ENCODE measurements at regions not wholly inside any gene's neighbourhood (a gene's known extent, or its start where the extent isn't known, plus 50 kb on each side); places are given as distances from the start of the nearest gene placed in this dataset.

- H3K36me3 Mint-ChIP-seq (ENCODE audit: low read depth, unreplicated experiment) = no peaks in the 10 kb centered on the region
- FAIRE-seq = no peak
- Histone ChIP-seq H3K4me1 (ENCODE audit: insufficient read depth, low read length) (no peaks in the 10 kb centered on the region), H3K27me3 (ENCODE audit: insufficient read depth, low read length) (no peaks in the 10 kb centered on the region), H3K79me2 (ENCODE audit: insufficient read depth, low read length) (no peaks in the 10 kb centered on the region), H3K4me3 (ENCODE audit: insufficient read depth, low read depth, low read length) (no peak overlapping the region), H3K4me2 (ENCODE audit: low read length) (no peak overlapping the region), H4K20me1 (ENCODE audit: insufficient read depth, low read length) (no peaks in the 10 kb centered on the region), H2AFZ (ENCODE audit: low read depth, low read length) (no peak overlapping the region), H3K36me3 (ENCODE audit: insufficient read depth, low read length) (no peaks in the 10 kb centered on the region), H3K9me3 (ENCODE audit: insufficient read depth, low read depth, low read length) (no peaks in the 10 kb centered on the region), H3K9ac (ENCODE audit: low read length) (no peak overlapping the region), H3K27ac (ENCODE audit: low read depth, low read length) (no peak overlapping the region)
- H3K9me3 Mint-ChIP-seq (ENCODE audit: unreplicated experiment) = peaks cover 3% of the 10 kb centered on the region
- H3K4me3 Mint-ChIP-seq (ENCODE audit: unreplicated experiment) = no peak overlapping the region
- no peak for TF ChIP-seq CTCF (IDR thresholded peaks at IDR 0.05; ENCODE audit: insufficient read depth, low read depth, low read length)
- no peak for TF ChIP-seq EZH2 (IDR thresholded peaks at IDR 0.05; ENCODE audit: insufficient read depth, low read length)
- H3K27ac Mint-ChIP-seq (ENCODE audit: unreplicated experiment) = no peak overlapping the region
- H3K4me1 Mint-ChIP-seq (ENCODE audit: low read depth, unreplicated experiment) = no peaks in the 10 kb centered on the region
- no peaks in the 10 kb centered on the region for H3K27me3 Mint-ChIP-seq (ENCODE audit: low read depth, unreplicated experiment)
- no peak for DNase-seq (ENCODE audit: low read depth)
Measured at GRCh38 chr2:35246702-35247101, 1108.9 kb upstream of the CRIM1 start.

- H3K4me2 ChIP-seq (ENCODE audit: low read length) = no peak overlapping the region
- no peaks in the 10 kb centered on the region for H3K27me3 ChIP-seq (ENCODE audit: insufficient read depth, low read length)
- no peaks in the 10 kb centered on the region for H3K36me3 Mint-ChIP-seq (ENCODE audit: low read depth, unreplicated experiment)
- no peaks in the 10 kb centered on the region for H3K36me3 ChIP-seq (ENCODE audit: insufficient read depth, low read length)
- no peak overlapping the region for H3K9ac ChIP-seq (ENCODE audit: low read length)
- no peaks in the 10 kb centered on the region for H3K9me3 Mint-ChIP-seq (ENCODE audit: unreplicated experiment)
- no peaks in the 10 kb centered on the region for H3K4me1 ChIP-seq (ENCODE audit: insufficient read depth, low read length)
- no peak overlapping the region for H3K4me3 ChIP-seq (ENCODE audit: insufficient read depth, low read depth, low read length)
- H3K27me3 Mint-ChIP-seq (ENCODE audit: low read depth, unreplicated experiment) = no peaks in the 10 kb centered on the region
- H3K79me2 ChIP-seq (ENCODE audit: insufficient read depth, low read length) = no peaks in the 10 kb centered on the region
- FAIRE-seq (no peak), DNase-seq (ENCODE audit: low read depth) (no peak)
- no peak overlapping the region for H3K4me3 Mint-ChIP-seq (ENCODE audit: unreplicated experiment)
- no peak overlapping the region for H2AFZ ChIP-seq (ENCODE audit: low read depth, low read length)
- H3K27ac Mint-ChIP-seq (ENCODE audit: unreplicated experiment) = no peak overlapping the region
- peaks cover 4% of the 10 kb centered on the region for H3K4me1 Mint-ChIP-seq (ENCODE audit: low read depth, unreplicated experiment)
- H4K20me1 ChIP-seq (ENCODE audit: insufficient read depth, low read length) = no peaks in the 10 kb centered on the region
- H3K27ac ChIP-seq (ENCODE audit: low read depth, low read length) = no peak overlapping the region
- TF ChIP-seq CTCF (IDR thresholded peaks at IDR 0.05; ENCODE audit: insufficient read depth, low read depth, low read length) = no peak
- TF ChIP-seq EZH2 (IDR thresholded peaks at IDR 0.05; ENCODE audit: insufficient read depth, low read length) = no peak
- no peaks in the 10 kb centered on the region for H3K9me3 ChIP-seq (ENCODE audit: insufficient read depth, low read depth, low read length)
Measured at GRCh38 chr2:35228584-35228983, 1127.0 kb upstream of the CRIM1 start.

GRCh38 chr2:35220461-35220860 lies 1135.1 kb upstream of the CRIM1 start:
- Histone ChIP-seq H3K27me3 (ENCODE audit: insufficient read depth, low read length) (no peaks in the 10 kb centered on the region), H3K4me2 (ENCODE audit: low read length) (no peak overlapping the region), H3K36me3 (ENCODE audit: insufficient read depth, low read length) (no peaks in the 10 kb centered on the region), H2AFZ (ENCODE audit: low read depth, low read length) (no peak overlapping the region), H4K20me1 (ENCODE audit: insufficient read depth, low read length) (no peaks in the 10 kb centered on the region), H3K79me2 (ENCODE audit: insufficient read depth, low read length) (no peaks in the 10 kb centered on the region), H3K27ac (ENCODE audit: low read depth, low read length) (no peak overlapping the region), H3K9ac (ENCODE audit: low read length) (no peak overlapping the region), H3K4me3 (ENCODE audit: insufficient read depth, low read depth, low read length) (no peak overlapping the region), H3K4me1 (ENCODE audit: insufficient read depth, low read length) (no peaks in the 10 kb centered on the region), H3K9me3 (ENCODE audit: insufficient read depth, low read depth, low read length) (peaks cover 3% of the 10 kb centered on the region)
- TF ChIP-seq EZH2 (IDR thresholded peaks at IDR 0.05; ENCODE audit: insufficient read depth, low read length) = no peak
- TF ChIP-seq CTCF (IDR thresholded peaks at IDR 0.05; ENCODE audit: insufficient read depth, low read depth, low read length) = no peak
- DNase-seq (ENCODE audit: low read depth) = no peak
- H3K9me3 Mint-ChIP-seq (ENCODE audit: unreplicated experiment) = no peaks in the 10 kb centered on the region
- peaks cover 3% of the 10 kb centered on the region for H3K4me1 Mint-ChIP-seq (ENCODE audit: low read depth, unreplicated experiment)
- H3K4me3 Mint-ChIP-seq (ENCODE audit: unreplicated experiment) = no peak overlapping the region
- H3K27ac Mint-ChIP-seq (ENCODE audit: unreplicated experiment) = peak overlapping the region; percentile 24
- no peak for FAIRE-seq
- no peaks in the 10 kb centered on the region for H3K36me3 Mint-ChIP-seq (ENCODE audit: low read depth, unreplicated experiment)
- H3K27me3 Mint-ChIP-seq (ENCODE audit: low read depth, unreplicated experiment) = no peaks in the 10 kb centered on the region
